ENCODE measurements at regions not wholly inside any gene's neighbourhood (a gene's known extent, or its start where the extent isn't known, plus 50 kb on each side); places are given as distances from the start of the nearest gene placed in this dataset.

GRCh38 chr2:240269380-240269779 is 128.9 kb upstream of the OTOS start:
- H3K4me3 Mint-ChIP-seq = no peak overlapping the region
- no peaks in the 10 kb centered on the region for H3K4me1 Mint-ChIP-seq (ENCODE audit: low read depth)
- H3K36me3 Mint-ChIP-seq (ENCODE audit: low read depth) = peaks cover 11% of the 10 kb centered on the region
- H3K27me3 Mint-ChIP-seq (ENCODE audit: insufficient read depth) = peaks cover 32% of the 10 kb centered on the region
- no peak for TF ChIP-seq CTCF (IDR thresholded peaks at IDR 0.05)
- DNase-seq = no peak
- peaks cover 26% of the 10 kb centered on the region for H3K9me3 Mint-ChIP-seq
- H3K27ac Mint-ChIP-seq = no peak overlapping the region

GRCh38 chr2:240269886-240270285 is 129.4 kb upstream of the OTOS start:
- Mint-ChIP-seq H3K27me3 (ENCODE audit: insufficient read depth) (peaks cover 36% of the 10 kb centered on the region), H3K9me3 (peaks cover 26% of the 10 kb centered on the region), H3K27ac (no peak overlapping the region), H3K36me3 (ENCODE audit: low read depth) (peaks cover 11% of the 10 kb centered on the region), H3K4me1 (ENCODE audit: low read depth) (no peaks in the 10 kb centered on the region), H3K4me3 (no peak overlapping the region)
- DNase-seq = no peak
- no peak for TF ChIP-seq CTCF (IDR thresholded peaks at IDR 0.05)

- Mint-ChIP-seq H3K27ac (no peak overlapping the region), H3K9me3 (peaks cover 26% of the 10 kb centered on the region), H3K4me3 (no peak overlapping the region), H3K27me3 (ENCODE audit: insufficient read depth) (peaks cover 40% of the 10 kb centered on the region), H3K36me3 (ENCODE audit: low read depth) (peaks cover 11% of the 10 kb centered on the region), H3K4me1 (ENCODE audit: low read depth) (no peaks in the 10 kb centered on the region; the same call in 1 of the 2 replicates)
- TF ChIP-seq CTCF (IDR thresholded peaks at IDR 0.05) = no peak
- no peak for DNase-seq
Measured at GRCh38 chr2:240271716-240272341, 131.4 kb upstream of the OTOS start.

- no peak overlapping the region for H3K4me3 Mint-ChIP-seq
Measured at GRCh38 chr2:240275386-240275785, 134.9 kb upstream of the OTOS start.

GRCh38 chr2:240277073-240277806 is 136.8 kb upstream of the OTOS start:
- TF ChIP-seq CTCF (IDR thresholded peaks at IDR 0.05) = no peak
- Mint-ChIP-seq H3K27ac (no peak overlapping the region), H3K36me3 (ENCODE audit: low read depth) (peaks cover 8% of the 10 kb centered on the region), H3K9me3 (peaks cover 19% of the 10 kb centered on the region), H3K4me3 (no peak overlapping the region), H3K27me3 (ENCODE audit: insufficient read depth) (peaks cover 33% of the 10 kb centered on the region), H3K4me1 (ENCODE audit: low read depth) (peaks cover 8% of the 10 kb centered on the region)
- peak; percentile 46 for DNase-seq

More at GRCh38 chr2:240275386-240275785, 134.9 kb upstream of the OTOS start:
- no peak for TF ChIP-seq CTCF (IDR thresholded peaks at IDR 0.05)
- peaks cover 8% of the 10 kb centered on the region for H3K4me1 Mint-ChIP-seq (ENCODE audit: low read depth)
- H3K27ac Mint-ChIP-seq = no peak overlapping the region
- no peak for DNase-seq
- H3K36me3 Mint-ChIP-seq (ENCODE audit: low read depth) = peaks cover 11% of the 10 kb centered on the region
- H3K27me3 Mint-ChIP-seq (ENCODE audit: insufficient read depth) = peaks cover 22% of the 10 kb centered on the region
- H3K9me3 Mint-ChIP-seq = peaks cover 26% of the 10 kb centered on the region
